Activated CD8-positive, alpha-beta T cell treated with anti-CD3 and anti-CD28 coated beads, Interleukin-2, amount 10 ng/mL, durations not matched to agents 7 days and 5 days (primary cell): ENCODE measurements at regions not wholly inside any gene's neighbourhood (a gene's known extent, or its start where the extent isn't known, plus 50 kb on each side); places are given as distances from the start of the nearest gene placed in this dataset.

Experiments
- ATAC-seq: fragments of 150-1000 bp; cut with Tn5 transposase; one replicate; pipeline ENCODE4 v1.10.0; 2021; ENCODE audit warnings: moderate library complexity
- CTCF ChIA-PET: fragments of 350-600 bp; sonication (Branson Sonifier 250); formaldehyde crosslinking; loops from one replicate; lab custom pipeline; 2021; ENCODE audit warnings: antibody characterized with exemption; lab: Charles Lee
- POLR2A ChIA-PET: fragments of 350-600 bp; sonication (Branson Sonifier 250); formaldehyde crosslinking; loops from one replicate; lab custom pipeline; 2021; ENCODE audit warnings: antibody characterized with exemption; lab: Charles Lee
- DNase-seq: peaks from one replicate; pipeline ENCODE4 v3.0.0-alpha.2; 2020
- H3K27ac Mint-ChIP-seq: one replicate; pipeline ENCODE4 v1.8.0; 2021; ENCODE audit warnings: mild to moderate bottlenecking, mixed read lengths
- H3K27me3 Mint-ChIP-seq: one replicate; pipeline ENCODE4 v1.8.0; 2021; ENCODE audit warnings: low read depth, mixed read lengths
- H3K36me3 Mint-ChIP-seq: one replicate; pipeline ENCODE4 v1.8.0; 2021; ENCODE audit warnings: low read depth, mixed read lengths
- H3K4me1 Mint-ChIP-seq: one replicate; pipeline ENCODE4 v1.8.0; 2021; ENCODE audit warnings: low read depth, mixed read lengths
- H3K4me3 Mint-ChIP-seq: one replicate; pipeline ENCODE4 v1.8.0; 2021; ENCODE audit warnings: mild to moderate bottlenecking, mixed read lengths
- H3K9me3 Mint-ChIP-seq: one replicate; pipeline ENCODE4 v1.8.0; 2022; ENCODE audit warnings: mixed read lengths; ENCODE audit not compliant: insufficient read depth

GRCh38 chr16:62548095-62548494 is 511.9 kb upstream of the CDH8 start:
- CTCF ChIA-PET = no interaction called here
- H3K4me1 Mint-ChIP-seq = no peaks in the 10 kb centered on the region
- no peak overlapping the region for H3K4me3 Mint-ChIP-seq
- DNase-seq (no peak), ATAC-seq (no peak)
- no peak overlapping the region for H3K27ac Mint-ChIP-seq
- H3K9me3 Mint-ChIP-seq = peaks cover 18% of the 10 kb centered on the region
- POLR2A ChIA-PET = no interaction called here
- no peaks in the 10 kb centered on the region for H3K36me3 Mint-ChIP-seq
- no peaks in the 10 kb centered on the region for H3K27me3 Mint-ChIP-seq

DNA sequence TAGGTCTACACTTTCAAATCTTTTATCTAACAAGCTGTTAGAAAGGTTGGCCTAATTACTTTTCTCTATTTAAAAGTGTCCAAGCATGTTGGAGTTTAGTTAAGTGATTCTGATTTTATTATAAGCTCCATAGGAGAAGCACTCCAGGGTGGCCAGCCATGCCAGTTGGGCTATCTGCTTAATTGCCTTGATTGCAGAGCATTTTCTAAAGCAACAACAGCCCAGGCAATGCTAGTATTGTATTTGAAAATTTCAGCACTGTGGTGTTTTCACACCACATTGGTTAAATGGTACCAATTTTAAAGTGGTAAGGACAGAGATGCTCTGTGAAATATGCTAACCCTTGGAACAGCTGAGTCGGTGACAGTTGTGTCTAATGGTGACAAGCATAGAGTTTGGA is 510.5 kb upstream of the CDH8 start:
- DNase-seq (no peak), ATAC-seq (no peak)
- Mint-ChIP-seq H3K27ac (no peak overlapping the region), H3K36me3 (no peaks in the 10 kb centered on the region), H3K4me3 (no peak overlapping the region), H3K4me1 (no peaks in the 10 kb centered on the region), H3K27me3 (no peaks in the 10 kb centered on the region), H3K9me3 (peaks cover 24% of the 10 kb centered on the region)
- ChIA-PET CTCF (no interaction called here), POLR2A (no interaction called here)

DNA sequence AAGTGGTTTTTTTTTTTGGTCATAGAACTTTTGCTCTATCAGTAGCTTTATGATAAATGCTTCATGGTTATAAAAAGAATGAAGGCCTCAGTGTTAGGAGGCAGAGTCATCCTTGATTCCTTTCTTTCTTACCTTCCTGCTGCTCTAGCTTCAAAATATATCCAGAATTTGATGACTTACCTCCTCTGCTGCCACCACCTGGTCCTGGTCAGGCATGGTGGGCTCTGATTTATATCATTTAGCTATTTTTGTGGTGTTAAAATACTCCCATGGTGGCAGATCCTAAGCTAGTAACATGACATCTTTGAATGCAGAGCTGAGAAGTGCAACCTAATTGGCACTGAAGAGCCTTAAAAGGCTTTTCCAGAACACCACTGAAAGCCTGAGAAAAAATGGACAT is 508.8 kb upstream of the CDH8 start:
- Mint-ChIP-seq H3K9me3 (peaks cover 24% of the 10 kb centered on the region), H3K27me3 (no peaks in the 10 kb centered on the region), H3K4me3 (no peak overlapping the region), H3K4me1 (no peaks in the 10 kb centered on the region), H3K27ac (no peak overlapping the region), H3K36me3 (no peaks in the 10 kb centered on the region)
- no peak for ATAC-seq
- ChIA-PET POLR2A (no interaction called here), CTCF (no interaction called here)
- DNase-seq = no peak

DNA sequence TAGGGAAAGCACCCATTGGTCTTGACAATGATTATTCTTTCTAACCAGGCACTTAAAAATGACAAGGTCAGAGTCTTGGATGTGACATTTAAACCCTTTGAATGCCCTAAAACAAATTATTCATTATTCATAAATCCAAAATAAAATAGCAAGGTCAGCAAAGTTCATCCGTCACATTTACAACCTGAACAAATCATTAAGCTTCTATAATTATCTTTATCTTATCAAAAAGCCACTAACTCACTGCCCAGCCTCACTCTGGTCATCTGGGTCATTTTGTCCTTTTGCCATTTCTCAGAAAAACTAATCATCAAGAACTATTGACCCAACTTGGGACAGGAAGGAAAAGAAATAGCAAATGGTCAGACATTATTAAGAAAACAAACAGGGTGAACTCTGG is 507.3 kb upstream of the CDH8 start:
- ATAC-seq = no peak
- Mint-ChIP-seq H3K4me3 (no peak overlapping the region), H3K36me3 (no peaks in the 10 kb centered on the region), H3K27me3 (no peaks in the 10 kb centered on the region), H3K9me3 (peaks cover 21% of the 10 kb centered on the region), H3K27ac (no peak overlapping the region), H3K4me1 (no peaks in the 10 kb centered on the region)
- DNase-seq = no peak
- ChIA-PET POLR2A (no interaction called here), CTCF (no interaction called here)

DNA sequence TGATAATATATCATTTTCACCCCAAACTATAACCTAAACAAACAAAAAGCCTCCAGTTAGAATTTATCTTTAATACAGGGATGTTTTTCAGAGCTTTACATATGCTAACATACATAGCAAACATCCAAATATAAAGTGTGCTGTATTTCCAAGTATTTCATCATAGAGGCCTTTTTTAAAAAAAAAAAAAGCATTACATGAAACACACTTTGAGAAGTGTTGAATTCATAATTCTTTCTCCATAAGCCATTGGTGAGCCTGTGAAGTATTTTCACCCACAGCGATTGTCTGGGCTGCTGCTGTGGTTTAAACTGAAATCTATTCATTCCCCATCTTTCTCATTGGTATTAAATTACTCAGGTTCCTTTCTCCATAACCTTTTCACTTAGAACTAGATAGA is 503.4 kb upstream of the CDH8 start:
- no peak for ATAC-seq
- Mint-ChIP-seq H3K36me3 (no peaks in the 10 kb centered on the region), H3K27ac (no peak overlapping the region)

GRCh38 chr16:62530426-62530825 is 494.2 kb upstream of the CDH8 start:
- Mint-ChIP-seq H3K27me3 (no peaks in the 10 kb centered on the region), H3K4me3 (no peak overlapping the region), H3K4me1 (no peaks in the 10 kb centered on the region), H3K9me3 (peaks cover 18% of the 10 kb centered on the region), H3K36me3 (no peaks in the 10 kb centered on the region), H3K27ac (no peak overlapping the region)
- ATAC-seq (no peak), DNase-seq (no peak)
- ChIA-PET CTCF (no interaction called here), POLR2A (no interaction called here)

More for the DNA sequence above, 503.4 kb upstream of the CDH8 start:
- DNase-seq = no peak
- no peak overlapping the region for H3K4me3 Mint-ChIP-seq
- POLR2A ChIA-PET = no interaction called here
- no peaks in the 10 kb centered on the region for H3K27me3 Mint-ChIP-seq
- H3K9me3 Mint-ChIP-seq = peaks cover 23% of the 10 kb centered on the region
- CTCF ChIA-PET = no interaction called here
- no peaks in the 10 kb centered on the region for H3K4me1 Mint-ChIP-seq

- Mint-ChIP-seq H3K27me3 (no peaks in the 10 kb centered on the region), H3K9me3 (peaks cover 17% of the 10 kb centered on the region), H3K4me3 (no peak overlapping the region), H3K27ac (no peak overlapping the region), H3K4me1 (no peaks in the 10 kb centered on the region), H3K36me3 (no peaks in the 10 kb centered on the region)
- DNase-seq (no peak), ATAC-seq (no peak)
- ChIA-PET POLR2A (no interaction called here), CTCF (no interaction called here)
Measured at GRCh38 chr16:62516001-62516400, 479.8 kb upstream of the CDH8 start.

DNA sequence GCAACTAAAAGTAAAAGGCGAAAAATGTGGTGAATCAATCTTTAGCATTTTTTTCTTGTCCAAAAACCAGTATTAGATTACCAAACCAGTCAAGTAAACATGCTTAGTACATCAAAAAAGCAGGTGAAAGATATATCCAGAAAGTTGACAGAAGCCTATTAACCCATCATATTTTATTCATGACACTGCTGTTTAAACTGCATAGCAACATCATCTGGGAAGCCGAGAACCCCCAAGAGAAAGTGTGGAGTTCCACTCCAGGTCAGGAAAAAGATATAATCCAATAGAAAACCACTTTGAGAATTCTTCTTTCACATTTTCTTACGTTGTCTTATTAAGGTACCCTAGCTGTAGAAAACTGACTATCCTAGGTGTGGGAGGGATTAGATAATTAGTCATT is 466.8 kb upstream of the CDH8 start:
- H3K4me1 Mint-ChIP-seq = no peaks in the 10 kb centered on the region
- ChIA-PET POLR2A (no interaction called here), CTCF (no interaction called here)
- no peaks in the 10 kb centered on the region for H3K27me3 Mint-ChIP-seq
- no peak overlapping the region for H3K27ac Mint-ChIP-seq
- DNase-seq = no peak
- no peak for ATAC-seq
- no peaks in the 10 kb centered on the region for H3K36me3 Mint-ChIP-seq
- H3K4me3 Mint-ChIP-seq = no peak overlapping the region
- H3K9me3 Mint-ChIP-seq = peaks cover 36% of the 10 kb centered on the region

GRCh38 chr16:62478903-62479458 is 442.7 kb upstream of the CDH8 start:
- ChIA-PET POLR2A (no interaction called here), CTCF (no interaction called here)
- DNase-seq (no peak), ATAC-seq (no peak)
- no peak overlapping the region for H3K27ac Mint-ChIP-seq
- H3K27me3 Mint-ChIP-seq = no peaks in the 10 kb centered on the region
- no peak overlapping the region for H3K4me3 Mint-ChIP-seq
- peaks cover 8% of the 10 kb centered on the region for H3K9me3 Mint-ChIP-seq
- no peaks in the 10 kb centered on the region for H3K36me3 Mint-ChIP-seq
- no peaks in the 10 kb centered on the region for H3K4me1 Mint-ChIP-seq

GRCh38 chr16:62477796-62478195 is 441.6 kb upstream of the CDH8 start:
- H3K9me3 Mint-ChIP-seq = peaks cover 15% of the 10 kb centered on the region
- POLR2A ChIA-PET = no interaction called here
- H3K27ac Mint-ChIP-seq = no peak overlapping the region
- no peaks in the 10 kb centered on the region for H3K27me3 Mint-ChIP-seq
- CTCF ChIA-PET = no interaction called here
- H3K4me3 Mint-ChIP-seq = no peak overlapping the region
- DNase-seq = no peak
- no peaks in the 10 kb centered on the region for H3K4me1 Mint-ChIP-seq
- no peak for ATAC-seq
- no peaks in the 10 kb centered on the region for H3K36me3 Mint-ChIP-seq

DNA sequence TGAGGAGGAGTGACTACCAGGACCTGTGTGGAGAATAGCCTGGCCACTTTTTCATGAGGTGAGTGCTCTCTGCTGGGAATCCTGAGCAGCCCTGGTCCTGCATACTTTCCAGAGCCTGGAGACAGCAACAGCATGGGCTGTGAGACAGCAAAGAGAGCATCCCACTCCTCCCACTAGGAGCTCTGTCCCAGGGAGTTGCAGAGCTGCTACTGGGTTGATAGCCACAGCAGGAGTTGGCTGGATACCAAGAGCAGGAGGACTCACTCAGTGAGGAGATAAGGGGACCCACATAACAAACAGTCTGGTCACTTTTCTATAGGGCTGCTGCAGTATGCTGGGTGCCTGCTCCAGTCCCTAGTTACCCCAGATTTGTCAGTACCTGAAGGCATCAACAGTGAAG is 439.3 kb upstream of the CDH8 start:
- no peak for ATAC-seq
- H3K27me3 Mint-ChIP-seq = no peaks in the 10 kb centered on the region
- H3K4me3 Mint-ChIP-seq = no peak overlapping the region

GRCh38 chr16:62462971-62463370 is 426.7 kb upstream of the CDH8 start:
- Mint-ChIP-seq H3K27me3 (no peaks in the 10 kb centered on the region), H3K4me1 (no peaks in the 10 kb centered on the region), H3K27ac (no peak overlapping the region), H3K4me3 (no peak overlapping the region), H3K36me3 (no peaks in the 10 kb centered on the region), H3K9me3 (peaks cover 19% of the 10 kb centered on the region)
- DNase-seq (no peak), ATAC-seq (no peak)
- CTCF ChIA-PET = no interaction called here
- POLR2A ChIA-PET = no interaction called here

More for the DNA sequence above, 439.3 kb upstream of the CDH8 start:
- DNase-seq = no peak
- POLR2A ChIA-PET = no interaction called here
- CTCF ChIA-PET = no interaction called here
- H3K9me3 Mint-ChIP-seq = peaks cover 25% of the 10 kb centered on the region
- no peaks in the 10 kb centered on the region for H3K4me1 Mint-ChIP-seq
- no peaks in the 10 kb centered on the region for H3K36me3 Mint-ChIP-seq
- no peak overlapping the region for H3K27ac Mint-ChIP-seq

GRCh38 chr16:62450291-62450690 is 414.1 kb upstream of the CDH8 start:
- Mint-ChIP-seq H3K36me3 (no peaks in the 10 kb centered on the region), H3K27ac (no peak overlapping the region), H3K27me3 (no peaks in the 10 kb centered on the region), H3K9me3 (peaks cover 31% of the 10 kb centered on the region), H3K4me1 (no peaks in the 10 kb centered on the region), H3K4me3 (no peak overlapping the region)
- ChIA-PET CTCF (no interaction called here), POLR2A (no interaction called here)
- DNase-seq (no peak), ATAC-seq (no peak)
